ENCODE measurements at regions not wholly inside any gene's neighbourhood (a gene's known extent, or its start where the extent isn't known, plus 50 kb on each side); places are given as distances from the start of the nearest gene placed in this dataset.
A peak's percentile ranks its signal among the peaks of the same experiment; 100 is the strongest.
"Not testable (repeated sequence)": the region's sequence is repeated elsewhere in the genome, so short reads cannot be mapped to it uniquely, and the experiment has no call there.

DNA sequence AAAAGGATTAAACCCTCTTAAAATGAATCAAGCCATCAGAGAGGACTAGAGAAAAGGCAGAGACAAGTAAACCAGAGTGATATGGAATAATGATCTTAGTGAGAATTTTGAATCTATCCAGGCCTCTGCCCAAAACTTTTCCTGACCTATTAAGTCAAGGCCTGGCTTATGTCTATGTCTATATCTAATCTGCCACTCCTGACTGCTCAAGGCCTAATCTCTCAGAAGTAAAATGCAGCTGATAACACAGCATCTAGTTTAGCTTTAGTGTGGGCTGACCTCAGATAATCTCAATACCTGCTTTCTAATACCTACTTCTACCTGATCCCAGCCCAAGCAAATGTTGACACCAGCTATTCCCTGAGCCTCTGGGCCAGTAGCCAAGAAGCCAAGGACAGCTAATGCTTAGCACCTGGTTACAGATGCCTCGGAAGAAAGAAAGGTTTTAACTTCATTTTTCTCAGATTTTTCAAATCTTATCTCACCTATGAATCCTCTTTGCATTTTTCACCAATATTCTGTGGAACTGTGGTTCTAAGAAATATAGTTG is 1472.5 kb upstream of the SEL1L start:
- H3K36me3 ChIP-seq (replicated peaks in 1 of 2; ENCODE audit: control insufficient read depth in 1 of 2, insufficient read depth in 2 of 2, low read length in 2 of 2), result no peaks in the 10 kb centered on the region
- no peak overlapping the region for H3K4me3 ChIP-seq (replicated peaks in 1 of 3; ENCODE audit: low read depth in 2 of 3, low read length in 3 of 3)
- H3K79me2 ChIP-seq (ENCODE audit: insufficient read depth, low read length), result no peaks in the 10 kb centered on the region
- Mint-ChIP-seq H3K4me3 (no peak overlapping the region), H3K27ac (no peak overlapping the region), H3K36me3 (no peaks in the 10 kb centered on the region), H3K9me3 (peaks cover 2 to 16% (median 13%) of the 10 kb centered on the region in 7 donors), H3K4me1 (no peaks in the 10 kb centered on the region), H3K27me3 (ENCODE audit: low read depth in 3 of 3) (peaks cover 0 to 2% (median 0%) of the 10 kb centered on the region in 3 donors)
- WGBS (ENCODE audit: insufficient coverage), result no CpG with 5 or more reads among the region's 1 CpG
- intact Hi-C loops (cut with micrococcal nuclease), result no loop called here
- H3K27me3 ChIP-seq (ENCODE audit: control insufficient read depth in 2 of 2, insufficient read depth in 2 of 2, low read length in 2 of 2), result no peaks in the 10 kb centered on the region
- no peak overlapping the region for H3K4me2 ChIP-seq (replicated peaks; ENCODE audit: extremely low read depth, low read length, poor library complexity, severe bottlenecking)
- H3K27ac ChIP-seq (ENCODE audit: low read depth in 1 of 2, low read length in 2 of 2), result no peak overlapping the region
- H3K4me1 ChIP-seq (ENCODE audit: control insufficient read depth in 1 of 2, insufficient read depth in 2 of 2, low read length in 2 of 2), result no peaks in the 10 kb centered on the region
- H2AFZ ChIP-seq (ENCODE audit: insufficient read depth, low read depth, low read length, poor library complexity, severe bottlenecking), result no peak overlapping the region
- DNase-seq, result no peak
- TF ChIP-seq, protein P1, sequence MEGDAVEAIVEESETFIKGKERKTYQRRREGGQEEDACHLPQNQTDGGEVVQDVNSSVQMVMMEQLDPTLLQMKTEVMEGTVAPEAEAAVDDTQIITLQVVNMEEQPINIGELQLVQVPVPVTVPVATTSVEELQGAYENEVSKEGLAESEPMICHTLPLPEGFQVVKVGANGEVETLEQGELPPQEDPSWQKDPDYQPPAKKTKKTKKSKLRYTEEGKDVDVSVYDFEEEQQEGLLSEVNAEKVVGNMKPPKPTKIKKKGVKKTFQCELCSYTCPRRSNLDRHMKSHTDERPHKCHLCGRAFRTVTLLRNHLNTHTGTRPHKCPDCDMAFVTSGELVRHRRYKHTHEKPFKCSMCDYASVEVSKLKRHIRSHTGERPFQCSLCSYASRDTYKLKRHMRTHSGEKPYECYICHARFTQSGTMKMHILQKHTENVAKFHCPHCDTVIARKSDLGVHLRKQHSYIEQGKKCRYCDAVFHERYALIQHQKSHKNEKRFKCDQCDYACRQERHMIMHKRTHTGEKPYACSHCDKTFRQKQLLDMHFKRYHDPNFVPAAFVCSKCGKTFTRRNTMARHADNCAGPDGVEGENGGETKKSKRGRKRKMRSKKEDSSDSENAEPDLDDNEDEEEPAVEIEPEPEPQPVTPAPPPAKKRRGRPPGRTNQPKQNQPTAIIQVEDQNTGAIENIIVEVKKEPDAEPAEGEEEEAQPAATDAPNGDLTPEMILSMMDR (IDR thresholded peaks at IDR 0.05), result no peak
- no peak overlapping the region for H3K9ac ChIP-seq (ENCODE audit: insufficient read depth, low read length, poor library complexity, severe bottlenecking)
- H4K20me1 ChIP-seq (ENCODE audit: insufficient read depth, low read length), result no peaks in the 10 kb centered on the region
- H3K9me3 ChIP-seq (replicated peaks in 1 of 2; ENCODE audit: control insufficient read depth in 1 of 2, insufficient read depth in 1 of 2, low read length in 2 of 2), result peaks cover 5 to 19% of the 10 kb centered on the region in 2 donors

DNA sequence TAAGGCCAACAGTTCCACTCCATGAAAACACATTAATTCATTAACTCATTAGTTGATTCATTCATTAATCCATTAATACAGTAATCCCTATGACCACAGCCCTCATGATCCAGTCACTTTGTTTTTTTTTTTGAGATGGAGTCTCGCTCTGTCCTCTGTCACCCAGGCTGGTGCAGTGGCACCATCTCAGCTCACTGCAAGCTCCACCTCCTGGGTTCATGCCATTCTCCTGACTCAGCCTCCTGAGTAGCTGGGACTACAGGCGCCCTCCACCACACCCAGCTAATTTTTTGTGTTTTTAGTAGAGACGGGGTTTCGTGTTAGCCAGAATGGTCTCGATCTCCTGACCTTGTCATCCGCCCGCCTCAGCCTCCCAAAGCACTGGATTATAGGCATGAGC is 1473.4 kb upstream of the SEL1L start:
- H4K20me1 ChIP-seq (ENCODE audit: insufficient read depth, low read length); H3K36me3 Mint-ChIP-seq; H3K27me3 Mint-ChIP-seq (ENCODE audit: low read depth in 3 of 3); intact Hi-C loops (cut with micrococcal nuclease); H3K4me2 ChIP-seq (replicated peaks; ENCODE audit: extremely low read depth, low read length, poor library complexity, severe bottlenecking); H3K27me3 ChIP-seq (ENCODE audit: control insufficient read depth in 2 of 2, insufficient read depth in 2 of 2, low read length in 2 of 2); H3K4me1 Mint-ChIP-seq; H3K4me3 Mint-ChIP-seq; H3K27ac ChIP-seq (ENCODE audit: low read depth in 1 of 2, low read length in 2 of 2); DNase-seq; H3K4me3 ChIP-seq (replicated peaks in 1 of 3; ENCODE audit: low read depth in 2 of 3, low read length in 3 of 3); H3K9ac ChIP-seq (ENCODE audit: insufficient read depth, low read length, poor library complexity, severe bottlenecking); H2AFZ ChIP-seq (ENCODE audit: insufficient read depth, low read depth, low read length, poor library complexity, severe bottlenecking); H3K4me1 ChIP-seq (ENCODE audit: control insufficient read depth in 1 of 2, insufficient read depth in 2 of 2, low read length in 2 of 2); H3K36me3 ChIP-seq (replicated peaks in 1 of 2; ENCODE audit: control insufficient read depth in 1 of 2, insufficient read depth in 2 of 2, low read length in 2 of 2); H3K79me2 ChIP-seq (ENCODE audit: insufficient read depth, low read length): not testable (repeated sequence)
- H3K27ac Mint-ChIP-seq, result peak overlapping the region in 1 of 7 donors; percentile 30
- peaks cover 2 to 16% (median 13%) of the 10 kb centered on the region in 7 donors for H3K9me3 Mint-ChIP-seq
- 100% methylated on average over 1 of the region's 7 CpGs for WGBS (ENCODE audit: insufficient coverage)
- H3K9me3 ChIP-seq (replicated peaks in 1 of 2; ENCODE audit: control insufficient read depth in 1 of 2, insufficient read depth in 1 of 2, low read length in 2 of 2), result peaks cover 5 to 19% of the 10 kb centered on the region in 2 donors

Measured in CD14-positive monocyte (primary cell).